ENCODE measurements at regions not wholly inside any gene's neighbourhood (a gene's known extent, or its start where the extent isn't known, plus 50 kb on each side); places are given as distances from the start of the nearest gene placed in this dataset.

DNA sequence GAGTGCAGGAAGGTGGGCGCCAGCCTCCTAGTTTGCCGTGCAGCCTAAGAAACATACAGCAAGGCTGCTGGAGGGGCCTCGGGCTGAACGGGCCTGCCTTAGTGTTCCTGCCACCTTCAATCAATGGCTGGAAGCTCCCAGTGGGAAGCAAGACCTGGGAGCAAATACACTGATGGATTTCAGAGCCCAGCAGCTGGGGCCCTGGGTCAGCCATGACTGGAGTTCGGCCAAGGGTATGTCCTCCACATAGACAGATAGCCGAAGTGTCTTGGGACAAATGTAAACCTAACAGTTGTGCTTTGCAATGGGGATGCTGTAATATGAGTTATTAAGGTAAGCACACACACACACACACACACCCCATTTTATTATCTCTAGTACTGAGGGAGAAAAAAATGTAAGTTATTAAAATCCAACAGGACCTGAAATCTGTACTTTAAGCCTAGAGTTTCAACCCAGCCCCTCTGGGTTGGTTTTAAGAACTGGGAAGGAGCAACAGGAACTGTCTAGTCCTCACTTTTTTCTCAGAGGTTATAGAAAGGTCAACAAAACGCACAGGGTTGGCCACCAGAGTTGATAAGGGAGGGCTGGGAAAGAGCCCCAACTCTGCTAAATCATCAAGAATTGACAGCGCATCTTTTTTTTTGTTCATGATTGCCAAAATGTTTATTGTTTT, 50.0 kb upstream of the CELF2 start:
- TF ChIP-seq, protein P1, sequence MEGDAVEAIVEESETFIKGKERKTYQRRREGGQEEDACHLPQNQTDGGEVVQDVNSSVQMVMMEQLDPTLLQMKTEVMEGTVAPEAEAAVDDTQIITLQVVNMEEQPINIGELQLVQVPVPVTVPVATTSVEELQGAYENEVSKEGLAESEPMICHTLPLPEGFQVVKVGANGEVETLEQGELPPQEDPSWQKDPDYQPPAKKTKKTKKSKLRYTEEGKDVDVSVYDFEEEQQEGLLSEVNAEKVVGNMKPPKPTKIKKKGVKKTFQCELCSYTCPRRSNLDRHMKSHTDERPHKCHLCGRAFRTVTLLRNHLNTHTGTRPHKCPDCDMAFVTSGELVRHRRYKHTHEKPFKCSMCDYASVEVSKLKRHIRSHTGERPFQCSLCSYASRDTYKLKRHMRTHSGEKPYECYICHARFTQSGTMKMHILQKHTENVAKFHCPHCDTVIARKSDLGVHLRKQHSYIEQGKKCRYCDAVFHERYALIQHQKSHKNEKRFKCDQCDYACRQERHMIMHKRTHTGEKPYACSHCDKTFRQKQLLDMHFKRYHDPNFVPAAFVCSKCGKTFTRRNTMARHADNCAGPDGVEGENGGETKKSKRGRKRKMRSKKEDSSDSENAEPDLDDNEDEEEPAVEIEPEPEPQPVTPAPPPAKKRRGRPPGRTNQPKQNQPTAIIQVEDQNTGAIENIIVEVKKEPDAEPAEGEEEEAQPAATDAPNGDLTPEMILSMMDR (IDR thresholded peaks at IDR 0.05; ENCODE audit: extremely low read depth in 1 of 2, insufficient read depth in 1 of 2, low read depth in 1 of 2, low read length in 2 of 2) = no peak
- TF ChIP-seq POLR2A (IDR thresholded peaks at IDR 0.05; ENCODE audit: low read depth, low read length) (no peak), JUN (IDR thresholded peaks at IDR 0.05; ENCODE audit: borderline replicate concordance, insufficient read depth, insufficient read length, low read depth) (no peak), POLR2AphosphoS5 (IDR thresholded peaks at IDR 0.05; ENCODE audit: insufficient read depth, low read depth, low read length) (no peak), EZH2 (IDR thresholded peaks at IDR 0.05; ENCODE audit: borderline replicate concordance, low read depth, low read length, severe bottlenecking) (no peak), MYC (IDR thresholded peaks at IDR 0.05; ENCODE audit: low read depth, low read length) (no peak), FOS (IDR thresholded peaks at IDR 0.05; ENCODE audit: borderline replicate concordance, insufficient read depth, low read length) (no peak)
- TF ChIP-seq, protein P2, sequence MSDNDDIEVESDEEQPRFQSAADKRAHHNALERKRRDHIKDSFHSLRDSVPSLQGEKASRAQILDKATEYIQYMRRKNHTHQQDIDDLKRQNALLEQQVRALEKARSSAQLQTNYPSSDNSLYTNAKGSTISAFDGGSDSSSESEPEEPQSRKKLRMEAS (IDR thresholded peaks at IDR 0.05; ENCODE audit: insufficient read depth, insufficient read length) = no peak

All from endothelial cell of umbilical vein (primary cell).